ENCODE measurements at regions not wholly inside any gene's neighbourhood (a gene's known extent, or its start where the extent isn't known, plus 50 kb on each side); places are given as distances from the start of the nearest gene placed in this dataset.

GRCh38 chr6:139925894-139926641 is 551.6 kb upstream of the CITED2 start:
- no peak for DNase-seq

GRCh38 chr6:139923964-139924475 is 549.6 kb upstream of the CITED2 start:
- DNase-seq, result no peak

GRCh38 chr6:139922236-139922635 is 547.8 kb upstream of the CITED2 start:
- no peak for DNase-seq

GRCh38 chr6:139920776-139921100 is 546.3 kb upstream of the CITED2 start:
- no peak for DNase-seq

GRCh38 chr6:139920027-139920775 is 545.8 kb upstream of the CITED2 start:
- peak; percentile 14 for DNase-seq

- DNase-seq, result no peak
These were observed 544.9 kb upstream of the CITED2 start for GRCh38 chr6:139919107-139920026.

- DNase-seq, result no peak
These were observed 543.6 kb upstream of the CITED2 start for GRCh38 chr6:139917951-139918630.

GRCh38 chr6:139914910-139915309 is 540.5 kb upstream of the CITED2 start:
- DNase-seq, result no peak

GRCh38 chr6:139912735-139913400 is 538.4 kb upstream of the CITED2 start:
- no peak for DNase-seq

- no peak for DNase-seq
These were observed 535.5 kb upstream of the CITED2 start for GRCh38 chr6:139909992-139910391.

- no peak for DNase-seq
These were observed 531.1 kb upstream of the CITED2 start for GRCh38 chr6:139905404-139906052.

- DNase-seq, result no peak
These were observed 530.1 kb upstream of the CITED2 start for GRCh38 chr6:139904568-139904967.

GRCh38 chr6:139904158-139904533 is 529.7 kb upstream of the CITED2 start:
- no peak for DNase-seq

GRCh38 chr6:139903411-139904157 is 529.1 kb upstream of the CITED2 start:
- DNase-seq, result peak; percentile 41

GRCh38 chr6:139895205-139895793 is 520.9 kb upstream of the CITED2 start:
- DNase-seq, result no peak

- DNase-seq, result no peak
These were observed 519.8 kb upstream of the CITED2 start for GRCh38 chr6:139894271-139894670.

GRCh38 chr6:139891471-139891870 is 517.0 kb upstream of the CITED2 start:
- no peak for DNase-seq

- DNase-seq, result no peak
These were observed 514.3 kb upstream of the CITED2 start for GRCh38 chr6:139888681-139889122.

GRCh38 chr6:139887275-139887674 is 512.8 kb upstream of the CITED2 start:
- DNase-seq, result no peak

GRCh38 chr6:139886396-139886795 is 511.9 kb upstream of the CITED2 start:
- no peak for DNase-seq

Data from RPMI8226 (cell line).